ENCODE measurements at regions not wholly inside any gene's neighbourhood (a gene's known extent, or its start where the extent isn't known, plus 50 kb on each side); places are given as distances from the start of the nearest gene placed in this dataset.

- TF ChIP-seq CTCF (IDR thresholded peaks at IDR 0.05) = no peak
- Histone ChIP-seq H3K4me1 (peaks cover 0 to 7% (median 0%) of the 10 kb centered on the region in 9 donors), H3K36me3 (no peaks in the 10 kb centered on the region), H3K9me3 (peaks cover 0 to 9% (median 0%) of the 10 kb centered on the region in 11 donors), H3K4me3 (no peak overlapping the region), H3K27ac (peak overlapping the region in 2 of 10 donors; percentile 6 to 24), H3K27me3 (no peaks in the 10 kb centered on the region)
- peak in 1 of 2 donors; percentile 13 for DNase-seq
- WGBS, 2 donors = 75 to 81% methylated on average over 1 of the region's 1 CpG
- intact Hi-C loops (cut with DNase I) = no loop called here
- ATAC-seq = peak; percentile 49 to 97 (median 89)
Observed at GRCh38 chr13:27673911-27674310, 52.2 kb downstream of the POLR1D start.

- DNase-seq = no peak
- ATAC-seq = no peak
- no peak overlapping the region for H3K27ac ChIP-seq
- intact Hi-C loops (cut with DNase I) = no loop called here
- 58 to 66% methylated on average over 6 of the region's 6 CpGs for WGBS, 2 donors
- H3K4me1 ChIP-seq = peaks cover 0 to 5% (median 0%) of the 10 kb centered on the region in 9 donors
- no peaks in the 10 kb centered on the region for H3K36me3 ChIP-seq
- H3K9me3 ChIP-seq = peaks cover 0 to under 1% (median 0%) of the 10 kb centered on the region in 11 donors
- no peak overlapping the region for H3K4me3 ChIP-seq
- no peak for TF ChIP-seq CTCF (IDR thresholded peaks at IDR 0.05)
- peaks cover 0 to 4% (median 0%) of the 10 kb centered on the region in 7 donors for H3K27me3 ChIP-seq
Observed at GRCh38 chr13:27678306-27679040, 56.8 kb downstream of the POLR1D start.

- Histone ChIP-seq H3K27me3 (peaks cover 0 to 4% (median 0%) of the 10 kb centered on the region in 7 donors), H3K36me3 (no peaks in the 10 kb centered on the region), H3K27ac (no peak overlapping the region), H3K4me3 (no peak overlapping the region), H3K9me3 (peaks cover 0 to 9% (median 0%) of the 10 kb centered on the region in 11 donors), H3K4me1 (no peaks in the 10 kb centered on the region)
- ATAC-seq (no peak), DNase-seq (no peak)
- intact Hi-C loops (cut with DNase I) = no loop called here
- no peak for TF ChIP-seq CTCF (IDR thresholded peaks at IDR 0.05)
- 92 to 94% methylated on average over 1 of the region's 1 CpG for WGBS, 2 donors
Observed at GRCh38 chr13:27679396-27679795, 57.7 kb downstream of the POLR1D start.

GRCh38 chr13:27679896-27680295 lies 58.2 kb downstream of the POLR1D start:
- TF ChIP-seq CTCF (IDR thresholded peaks at IDR 0.05) = no peak
- peaks cover 0 to 4% (median 0%) of the 10 kb centered on the region in 7 donors for H3K27me3 ChIP-seq
- no peak overlapping the region for H3K27ac ChIP-seq
- H3K9me3 ChIP-seq = peaks cover 0 to 14% (median 0%) of the 10 kb centered on the region in 11 donors
- no peaks in the 10 kb centered on the region for H3K36me3 ChIP-seq
- 80 to 84% methylated on average over 5 of the region's 5 CpGs for WGBS, 2 donors
- intact Hi-C loops (cut with DNase I) = no loop called here
- DNase-seq (no peak), ATAC-seq (no peak)
- H3K4me3 ChIP-seq = no peak overlapping the region
- no peaks in the 10 kb centered on the region for H3K4me1 ChIP-seq

Measured in heart right ventricle (tissue), 16 donors.